Astrocyte of the hippocampus (primary cell): ENCODE measurements at regions not wholly inside any gene's neighbourhood (a gene's known extent, or its start where the extent isn't known, plus 50 kb on each side); places are given as distances from the start of the nearest gene placed in this dataset.
"Not testable (repeated sequence)": the region's sequence is repeated elsewhere in the genome, so short reads cannot be mapped to it uniquely, and the experiment has no call there.

Experiments used
- DNase-seq: peaks from one replicate; pipeline ENCODE4 v3.0.0; 2011; ENCODE audit warnings: low read depth, low spot score

DNA sequence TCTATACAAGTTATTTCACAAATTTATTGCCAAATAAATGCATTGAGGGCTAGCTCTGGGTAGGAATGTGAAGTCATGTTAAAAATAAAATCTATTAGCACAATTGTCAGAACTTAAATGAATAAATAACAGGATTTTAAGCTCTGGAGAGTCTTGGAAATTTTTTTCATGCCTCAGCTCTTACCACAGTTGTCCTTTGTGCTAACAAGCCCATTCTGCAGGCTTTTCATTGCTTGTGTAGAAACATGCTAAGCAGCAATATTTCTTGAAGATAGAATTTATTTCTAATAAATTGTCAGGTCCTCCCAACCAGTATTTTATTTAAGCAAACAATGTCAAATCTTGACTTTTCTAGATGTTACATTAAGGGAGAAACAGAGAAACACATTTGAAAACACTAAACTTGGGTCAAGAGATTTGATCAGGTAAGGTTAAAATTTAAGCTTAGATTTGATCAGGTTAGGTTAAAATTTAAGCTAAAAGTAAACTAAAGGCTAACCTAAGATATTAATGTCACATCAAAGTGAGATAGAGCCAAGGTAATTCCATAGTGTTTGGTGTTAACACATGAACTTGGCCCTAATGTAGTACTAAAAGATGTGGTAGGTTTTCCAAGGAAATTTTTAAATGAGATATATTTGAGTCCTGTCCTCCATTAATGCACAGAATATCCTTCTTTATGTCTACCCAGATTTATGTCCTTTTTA lies 179.1 kb upstream of the IL1RAPL1 start:
- no peak for DNase-seq

DNA sequence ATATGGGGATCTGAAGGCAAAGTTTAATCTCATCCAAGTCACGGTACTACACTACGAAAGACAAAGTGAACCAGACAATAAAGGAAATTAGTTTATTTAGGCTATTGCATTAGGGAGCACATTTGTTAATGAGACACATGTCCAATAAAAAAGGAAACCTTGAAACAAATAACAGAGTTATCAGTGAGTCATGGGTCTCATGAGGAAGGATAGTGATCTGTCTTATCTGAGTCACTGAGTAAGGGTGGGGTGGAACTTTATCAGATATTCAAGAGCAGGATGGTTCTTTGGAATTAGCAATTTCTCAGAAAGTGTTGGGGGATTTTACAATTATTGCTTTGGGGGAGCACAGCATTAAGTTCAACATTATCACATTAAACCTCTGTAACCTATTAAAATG lies 188.9 kb upstream of the IL1RAPL1 start:
- DNase-seq = no peak

DNA sequence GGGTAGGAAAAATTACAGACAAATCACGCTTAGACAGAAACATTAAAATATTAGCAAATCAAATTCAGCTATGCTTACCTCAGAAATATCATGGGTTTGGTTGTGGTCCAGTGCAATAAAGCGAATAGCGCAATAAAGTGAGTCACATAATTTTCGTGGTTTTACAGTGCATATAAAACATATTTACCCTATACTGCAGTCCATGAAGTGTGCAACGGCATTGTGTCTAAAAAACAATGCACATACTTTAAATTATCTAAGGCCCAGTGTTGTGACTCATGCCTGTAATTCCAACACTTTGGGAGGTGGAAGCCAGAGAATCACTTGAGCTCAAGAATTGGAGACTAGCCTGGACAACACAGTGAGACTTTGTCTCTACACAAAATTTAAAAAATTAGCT lies 195.7 kb upstream of the IL1RAPL1 start:
- DNase-seq = peak; percentile 12

DNA sequence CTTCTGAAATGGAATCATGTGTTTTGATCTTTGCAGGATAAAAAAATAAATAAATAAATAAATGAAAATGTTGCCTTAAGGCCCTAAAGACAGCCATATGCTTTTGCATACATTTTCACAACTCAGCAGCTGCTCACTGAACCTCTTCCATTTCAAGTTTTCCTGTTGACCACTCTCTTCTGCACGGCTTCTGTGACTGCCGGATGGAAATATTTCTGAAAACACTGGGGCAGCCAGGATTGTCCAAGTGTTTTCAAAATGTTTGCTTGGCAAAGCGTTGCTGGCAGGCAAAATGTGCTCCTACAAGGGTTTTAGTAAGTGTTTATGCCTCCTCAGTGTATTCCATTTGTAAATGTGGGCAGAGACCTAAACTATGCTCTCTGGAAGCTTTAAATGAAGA lies 208.1 kb upstream of the IL1RAPL1 start:
- no peak for DNase-seq

DNA sequence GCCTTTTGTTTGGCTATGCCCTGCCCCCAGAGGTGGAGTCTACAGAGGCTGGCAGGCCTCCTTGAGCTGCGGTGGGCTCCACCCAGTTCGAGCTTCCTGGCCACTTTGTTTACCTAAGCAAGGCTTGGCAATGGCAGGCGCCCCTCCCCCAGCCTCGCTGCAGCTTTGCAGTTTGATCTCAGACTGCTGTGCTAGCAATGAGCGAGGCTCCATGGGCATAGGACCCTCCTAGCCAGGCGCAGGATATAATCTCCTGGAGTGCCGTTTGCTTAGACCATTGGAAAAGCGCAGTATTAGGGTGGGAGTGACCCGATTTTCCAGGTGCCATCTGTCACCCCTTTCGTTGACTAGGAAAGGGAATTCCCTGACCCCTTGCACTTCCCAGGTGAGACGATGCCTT lies 219.6 kb upstream of the IL1RAPL1 start:
- not testable (repeated sequence) for DNase-seq

- DNase-seq = no peak
These were observed 235.4 kb upstream of the IL1RAPL1 start for GRCh38 chrX:28351801-28352200.

GRCh38 chrX:28349888-28350287 lies 237.4 kb upstream of the IL1RAPL1 start:
- DNase-seq = no peak

DNA sequence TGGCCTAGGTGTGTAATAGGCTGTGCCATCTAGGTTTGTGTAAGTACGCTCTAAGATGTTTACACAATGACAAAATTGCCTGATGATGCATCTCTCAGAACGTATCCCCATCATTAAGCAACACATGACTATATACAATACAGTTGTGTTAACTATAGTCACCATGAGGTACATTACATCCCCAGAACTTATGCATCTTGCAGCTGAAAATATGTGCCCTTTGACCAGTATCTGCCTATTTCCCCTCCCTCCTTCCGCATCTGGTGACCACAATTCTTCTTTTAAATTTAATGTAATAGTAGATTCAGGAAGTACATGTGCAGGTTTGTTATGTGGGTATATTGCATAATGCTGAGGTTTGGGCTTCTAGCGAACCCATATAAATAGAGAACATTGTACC lies 239.8 kb upstream of the IL1RAPL1 start:
- no peak for DNase-seq

DNA sequence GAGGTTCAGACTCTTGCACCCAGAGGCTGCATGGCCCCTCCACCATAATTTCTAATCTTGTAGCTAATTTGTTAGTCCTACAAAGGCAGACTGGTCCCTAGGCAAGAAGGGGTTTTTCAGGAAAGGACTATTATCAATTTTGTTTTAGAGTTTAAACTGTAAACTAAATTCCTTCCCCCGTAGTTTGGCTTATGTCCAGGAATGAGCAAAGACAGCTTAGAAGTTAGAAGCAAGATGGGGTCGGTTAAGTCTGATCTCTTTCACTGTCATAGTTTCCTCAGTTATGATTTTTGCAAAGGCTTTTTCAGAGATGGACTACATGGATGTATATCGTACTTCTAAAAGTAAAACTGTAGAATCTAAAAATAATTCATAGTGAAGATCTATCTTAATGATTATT lies 258.1 kb upstream of the IL1RAPL1 start:
- no peak for DNase-seq

GRCh38 chrX:28324321-28324721 lies 262.9 kb upstream of the IL1RAPL1 start:
- no peak for DNase-seq

DNA sequence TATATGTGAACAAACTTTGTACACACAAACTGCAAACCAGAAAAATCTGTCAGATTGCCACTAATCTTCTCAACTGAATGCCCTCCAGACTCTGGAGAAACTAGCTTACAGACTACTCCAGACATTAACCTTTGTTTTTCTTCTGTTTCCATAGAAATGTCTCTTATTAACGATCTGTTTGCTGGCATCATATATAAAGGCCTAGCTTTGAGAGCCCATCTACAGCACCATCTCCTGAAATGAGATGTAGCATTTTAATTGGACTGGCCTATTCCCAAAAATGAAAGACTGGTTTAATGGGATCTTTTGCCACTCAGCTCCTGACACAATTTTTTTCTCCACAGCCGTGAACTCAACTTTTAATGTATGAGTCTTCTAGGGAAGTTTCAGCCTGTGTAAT lies 266.0 kb upstream of the IL1RAPL1 start:
- DNase-seq = peak; percentile 2

DNA sequence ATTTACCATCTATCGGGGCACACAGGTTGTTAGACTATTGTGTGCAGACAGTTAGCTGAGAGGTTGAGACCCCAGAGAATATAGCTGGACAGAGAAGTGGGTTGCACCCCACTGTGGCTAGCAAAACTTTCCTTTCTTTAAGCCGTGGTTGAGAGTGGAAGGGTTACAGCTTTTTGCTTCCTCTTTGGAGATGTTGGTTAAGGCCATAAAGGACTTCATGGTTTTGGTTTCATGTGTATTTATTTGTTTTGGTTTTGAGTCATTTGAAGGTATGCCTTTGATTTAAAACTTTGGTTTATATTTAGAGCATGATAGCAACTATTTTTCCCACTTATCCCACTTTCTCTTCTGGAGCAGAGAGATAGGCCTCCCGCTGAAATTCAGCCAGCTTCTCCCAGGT lies 274.3 kb upstream of the IL1RAPL1 start:
- peak; percentile 1 for DNase-seq

GRCh38 chrX:28312259-28312658 lies 275.0 kb upstream of the IL1RAPL1 start:
- DNase-seq = no peak

- DNase-seq = no peak
These were observed 275.8 kb upstream of the IL1RAPL1 start for GRCh38 chrX:28311466-28311865.

DNA sequence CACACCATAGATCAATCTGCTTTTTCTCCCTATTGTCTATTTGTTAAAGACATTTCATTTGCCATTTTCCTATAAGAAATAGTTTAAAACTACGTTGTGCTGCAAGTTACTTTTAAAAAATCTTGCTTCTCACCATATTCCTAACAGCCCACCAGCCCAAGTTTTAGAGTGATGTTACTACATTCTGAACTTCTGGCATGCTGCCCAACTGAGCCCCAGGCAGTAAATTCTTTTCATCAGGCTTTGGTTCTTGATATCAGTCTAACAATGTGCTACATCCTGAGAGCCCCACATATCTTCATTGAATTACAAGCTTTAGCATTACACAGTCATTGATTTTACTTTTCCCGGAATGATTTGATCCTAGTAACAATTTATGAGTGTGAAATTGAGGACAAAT lies 283.8 kb upstream of the IL1RAPL1 start:
- no peak for DNase-seq

- DNase-seq = no peak
These were observed 297.5 kb upstream of the DCAF8L1 start for GRCh38 chrX:28278726-28279125.

DNA sequence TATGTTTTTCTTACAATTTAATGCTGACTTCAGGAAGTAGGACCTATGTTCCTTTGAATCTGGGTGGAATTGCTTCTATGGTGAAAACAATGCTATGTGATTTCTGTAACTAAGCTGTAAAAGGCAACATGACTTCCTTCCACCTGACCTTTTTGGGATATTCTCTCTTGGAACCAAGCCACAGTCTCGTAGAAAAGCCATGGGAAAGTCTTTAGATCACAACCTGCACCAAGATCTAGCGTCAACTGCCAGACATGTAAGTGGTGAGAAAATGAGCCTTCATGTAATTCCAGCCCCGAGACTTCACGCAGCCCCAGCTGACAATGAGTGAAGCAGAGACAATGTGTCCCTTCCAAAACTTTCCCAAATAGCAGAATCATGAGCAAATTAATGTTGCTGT lies 297.0 kb upstream of the DCAF8L1 start:
- DNase-seq = no peak

DNA sequence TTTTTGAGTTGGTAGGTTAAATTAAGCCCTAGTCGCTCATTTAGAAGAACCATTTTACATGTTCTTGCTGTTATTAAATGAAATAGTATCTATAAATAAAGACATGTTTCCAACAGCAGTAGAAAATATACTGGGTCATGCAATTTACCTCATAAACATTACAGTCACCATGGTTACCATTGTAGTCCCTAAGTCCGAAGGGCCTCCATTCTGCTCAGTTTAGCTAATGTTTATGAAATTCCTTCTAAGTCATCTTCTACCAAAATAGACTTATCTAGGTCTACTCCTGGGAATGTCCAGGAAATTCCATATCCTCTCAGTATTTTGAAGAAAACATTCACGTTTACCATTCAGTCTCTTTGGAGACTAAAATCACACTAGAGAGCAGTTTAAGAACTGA lies 292.5 kb upstream of the DCAF8L1 start:
- DNase-seq = no peak

DNA sequence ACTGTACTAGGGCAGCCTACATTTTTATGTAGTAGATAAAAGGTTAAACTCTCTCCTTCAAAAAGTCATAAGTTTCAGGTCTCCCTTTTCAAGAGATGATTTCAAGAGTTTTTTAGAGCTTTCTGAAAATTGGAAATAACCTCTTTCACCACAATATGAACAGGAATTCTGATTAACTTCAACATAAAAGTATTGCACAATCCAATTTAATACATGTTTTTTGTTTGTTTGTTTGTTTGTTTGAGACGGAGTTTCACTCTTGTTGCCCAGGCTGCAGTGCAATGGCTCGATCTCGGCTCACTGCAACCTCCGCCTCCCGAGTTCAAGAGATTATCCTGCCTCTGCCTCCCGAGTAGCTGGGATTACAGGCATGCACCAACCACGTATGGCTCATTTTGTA lies 265.4 kb upstream of the DCAF8L1 start:
- DNase-seq = no peak

GRCh38 chrX:28229217-28229616 lies 248.0 kb upstream of the DCAF8L1 start:
- DNase-seq = no peak

GRCh38 chrX:28225513-28225912 lies 244.3 kb upstream of the DCAF8L1 start:
- peak; percentile 36 for DNase-seq

DNA sequence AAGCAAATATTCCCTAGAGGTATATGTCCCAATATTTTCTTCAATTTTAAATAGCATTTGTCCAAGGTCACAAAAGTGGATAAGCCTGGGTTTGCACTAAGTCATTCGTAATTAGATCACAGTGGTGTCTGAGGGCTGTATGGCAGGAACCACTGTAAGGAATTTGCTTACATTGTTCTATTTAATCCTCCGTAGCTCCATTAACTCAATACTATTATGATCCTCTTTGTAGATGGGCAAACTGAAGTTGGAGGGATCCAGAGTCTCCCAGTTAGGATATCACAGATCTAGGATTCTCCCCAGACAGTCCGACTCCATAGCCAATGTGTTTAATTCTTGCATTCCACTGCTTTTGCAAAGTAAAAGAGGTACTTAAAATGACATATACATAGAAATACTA lies 242.7 kb upstream of the DCAF8L1 start:
- DNase-seq = no peak

- DNase-seq = no peak
These were observed 242.2 kb upstream of the DCAF8L1 start for GRCh38 chrX:28223469-28223868.

GRCh38 chrX:28205905-28206304 lies 224.7 kb upstream of the DCAF8L1 start:
- no peak for DNase-seq
